DOHH2 (cell line): ENCODE measurements at regions not wholly inside any gene's neighbourhood (a gene's known extent, or its start where the extent isn't known, plus 50 kb on each side); places are given as distances from the start of the nearest gene placed in this dataset.

Experiments used
- H3F3A ChIP-seq: fragments of 200-600 bp; sonication (generic), shearing (Covaris generic); 2 replicates; pipeline ENCODE4 v1.6.0; 2016; ENCODE audit warnings: antibody characterized with exemption, mild to moderate bottlenecking; ENCODE audit not compliant: control insufficient read depth, insufficient read depth
- H3K27ac ChIP-seq: fragments of 200-600 bp; sonication (generic); 2 replicates; pipeline ENCODE4 v1.5.1; 2014; ENCODE audit warnings: low read depth, mild to moderate bottlenecking, low read length, moderate library complexity
- H3K27me3 ChIP-seq: fragments of 200-600 bp; sonication (generic); 2 replicates; pipeline ENCODE4 v1.6.1; 2014; ENCODE audit warnings: mild to moderate bottlenecking, low read length, mixed read lengths; ENCODE audit not compliant: control insufficient read depth
- H3K36me3 ChIP-seq: fragments of 200-600 bp; sonication (generic); 2 replicates; pipeline ENCODE4 v1.6.1; 2014; ENCODE audit warnings: mild to moderate bottlenecking, low read length, moderate library complexity, mixed read lengths; ENCODE audit not compliant: control insufficient read depth
- H3K4me1 ChIP-seq: fragments of 200-600 bp; sonication (generic); 2 replicates; pipeline ENCODE4 v1.6.1; 2014; ENCODE audit warnings: mild to moderate bottlenecking, low read length, mixed read lengths; ENCODE audit not compliant: control insufficient read depth
- H3K4me2 ChIP-seq: fragments of 200-600 bp; sonication (generic); 2 replicates; pipeline ENCODE4 v1.6.0; 2014; ENCODE audit warnings: mild to moderate bottlenecking, low read length, moderate library complexity
- H3K4me3 ChIP-seq: fragments of 200-600 bp; sonication (generic); 2 replicates; pipeline ENCODE4 v1.5.1; 2014; ENCODE audit warnings: mild to moderate bottlenecking, low read length, mixed read lengths
- H3K79me2 ChIP-seq: fragments of 200-600 bp; sonication (generic); 2 replicates; pipeline ENCODE4 v1.6.1; 2014; ENCODE audit warnings: mild to moderate bottlenecking, low read length, mixed read lengths; ENCODE audit not compliant: control insufficient read depth
- H3K9me2 ChIP-seq: fragments of 200-600 bp; sonication (generic); replicated peaks from 2 replicates; pipeline ENCODE4 v1.6.1; 2014; ENCODE audit warnings: mild to moderate bottlenecking, low read length, mixed read lengths; ENCODE audit not compliant: control insufficient read depth
- H3K9me3 ChIP-seq: fragments of 200-600 bp; sonication (generic); 2 replicates; pipeline ENCODE4 v1.6.1; 2014; ENCODE audit warnings: antibody characterized with exemption, low read length, mixed read lengths; ENCODE audit not compliant: control insufficient read depth, insufficient read depth
- H4K20me1 ChIP-seq: fragments of 200-600 bp; sonication (generic); 2 replicates; pipeline ENCODE4 v1.6.0; 2014; ENCODE audit warnings: low read depth, mild to moderate bottlenecking, antibody characterized with exemption, low read length, moderate library complexity; ENCODE audit not compliant: control insufficient read depth, insufficient read depth
- EZH2phosphoT487 ChIP-seq: fragments of 200-600 bp; sonication (generic); IDR thresholded peaks from 2 replicates; pipeline ENCODE4 v1.6.1; 2017; ENCODE audit warnings: borderline replicate concordance, mild to moderate bottlenecking, antibody characterized with exemption, low read length, moderate library complexity, mixed read lengths
- TF ChIP-seq, protein P1 (sequence below): fragments of 200-600 bp; sonication (generic); IDR thresholded peaks from one replicate; pipeline ENCODE4 v1.5.1; 2014; ENCODE audit warnings: antibody characterized with exemption, mild to moderate bottlenecking, low read depth, low read length; ENCODE audit not compliant: poor library complexity, severe bottlenecking

DNA sequence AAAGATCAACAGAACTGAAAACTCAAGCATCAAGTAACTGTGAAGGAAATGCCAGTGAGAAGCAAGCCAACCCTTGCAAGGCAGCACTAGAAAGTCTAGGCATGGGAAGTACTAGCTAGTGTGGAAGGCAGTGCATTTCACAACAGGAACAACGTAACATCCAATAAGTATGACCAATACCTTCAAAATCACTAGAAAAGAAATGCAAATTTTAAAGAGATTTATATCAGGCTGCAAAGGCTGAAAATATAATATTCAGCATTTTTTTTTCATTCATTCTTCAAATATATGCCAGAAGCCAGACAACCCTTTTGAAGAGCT is 121.9 kb downstream of the DLEU7 start:
- Histone ChIP-seq H3K79me2 (no peaks in the 10 kb centered on the region), H4K20me1 (no peaks in the 10 kb centered on the region), H3K9me3 (no peaks in the 10 kb centered on the region), H3K36me3 (no peaks in the 10 kb centered on the region), H3K27ac (no peak overlapping the region), H3K9me2 (no peaks in the 10 kb centered on the region), H3K27me3 (no peaks in the 10 kb centered on the region), H3K4me3 (no peak overlapping the region), H3F3A (no peaks in the 10 kb centered on the region), H3K4me2 (no peak overlapping the region), H3K4me1 (peaks cover 10% of the 10 kb centered on the region)
- TF ChIP-seq EZH2phosphoT487: no peak
- TF ChIP-seq, protein P1, sequence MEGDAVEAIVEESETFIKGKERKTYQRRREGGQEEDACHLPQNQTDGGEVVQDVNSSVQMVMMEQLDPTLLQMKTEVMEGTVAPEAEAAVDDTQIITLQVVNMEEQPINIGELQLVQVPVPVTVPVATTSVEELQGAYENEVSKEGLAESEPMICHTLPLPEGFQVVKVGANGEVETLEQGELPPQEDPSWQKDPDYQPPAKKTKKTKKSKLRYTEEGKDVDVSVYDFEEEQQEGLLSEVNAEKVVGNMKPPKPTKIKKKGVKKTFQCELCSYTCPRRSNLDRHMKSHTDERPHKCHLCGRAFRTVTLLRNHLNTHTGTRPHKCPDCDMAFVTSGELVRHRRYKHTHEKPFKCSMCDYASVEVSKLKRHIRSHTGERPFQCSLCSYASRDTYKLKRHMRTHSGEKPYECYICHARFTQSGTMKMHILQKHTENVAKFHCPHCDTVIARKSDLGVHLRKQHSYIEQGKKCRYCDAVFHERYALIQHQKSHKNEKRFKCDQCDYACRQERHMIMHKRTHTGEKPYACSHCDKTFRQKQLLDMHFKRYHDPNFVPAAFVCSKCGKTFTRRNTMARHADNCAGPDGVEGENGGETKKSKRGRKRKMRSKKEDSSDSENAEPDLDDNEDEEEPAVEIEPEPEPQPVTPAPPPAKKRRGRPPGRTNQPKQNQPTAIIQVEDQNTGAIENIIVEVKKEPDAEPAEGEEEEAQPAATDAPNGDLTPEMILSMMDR: no peak

DNA sequence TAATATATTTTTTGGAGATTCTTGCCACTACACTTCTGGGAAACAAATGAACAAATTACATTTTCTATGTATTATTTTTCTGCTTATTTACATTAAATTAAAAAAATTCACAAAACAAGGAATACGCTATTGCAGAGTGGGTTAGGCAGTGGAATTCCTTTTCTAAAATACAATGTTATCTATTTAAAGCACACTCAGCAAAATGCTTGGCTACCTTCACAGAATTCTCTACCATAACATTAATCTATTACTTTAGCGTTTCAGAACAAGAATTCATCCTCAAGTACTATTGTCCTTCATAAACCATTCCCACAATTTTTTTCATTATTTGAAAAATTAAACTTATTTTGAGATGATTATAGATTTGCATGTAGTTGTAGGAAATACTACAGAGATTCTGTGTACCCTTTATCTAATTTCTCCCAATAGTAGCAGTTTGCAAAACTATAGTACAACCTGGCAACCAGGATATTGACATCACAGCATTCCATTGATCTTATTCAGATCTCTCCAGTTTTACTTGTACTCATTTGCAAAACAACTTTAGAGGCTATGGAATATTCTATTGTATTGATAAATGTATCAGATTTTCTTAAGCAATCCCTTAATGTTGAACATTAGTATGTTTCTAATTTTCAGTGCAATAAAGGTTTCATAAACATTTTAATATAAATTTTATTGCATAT is 120.9 kb downstream of the DLEU7 start:
- no peaks in the 10 kb centered on the region for H3K36me3 ChIP-seq
- H3K27me3 ChIP-seq: no peaks in the 10 kb centered on the region
- H3K4me1 ChIP-seq: peaks cover 11% of the 10 kb centered on the region
- no peaks in the 10 kb centered on the region for H4K20me1 ChIP-seq
- H3K4me2 ChIP-seq: no peak overlapping the region
- H3K9me2 ChIP-seq: no peaks in the 10 kb centered on the region
- no peaks in the 10 kb centered on the region for H3K9me3 ChIP-seq
- no peaks in the 10 kb centered on the region for H3F3A ChIP-seq
- H3K27ac ChIP-seq: no peak overlapping the region
- H3K4me3 ChIP-seq: no peak overlapping the region
- no peaks in the 10 kb centered on the region for H3K79me2 ChIP-seq
- TF ChIP-seq EZH2phosphoT487: no peak
- TF ChIP-seq, protein P1: no peak

DNA sequence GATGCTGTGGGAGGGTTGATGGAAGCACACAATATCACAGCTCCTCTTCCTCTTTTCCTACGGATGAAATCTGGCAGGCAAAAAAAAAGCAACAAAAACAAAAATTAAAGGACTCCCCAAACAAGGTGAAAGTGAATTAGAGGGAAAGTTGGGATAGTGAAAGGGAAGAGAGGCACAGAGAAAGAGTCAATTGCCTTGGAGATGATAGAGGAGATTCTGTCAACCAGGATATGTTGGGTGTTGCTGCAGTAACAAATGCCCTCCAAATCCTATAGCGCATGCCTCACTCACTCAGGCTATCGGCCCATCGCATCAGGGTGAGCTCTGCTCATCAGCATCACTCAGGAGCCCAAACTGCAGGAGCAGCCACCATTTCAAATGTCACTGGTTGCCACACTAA is 119.1 kb downstream of the DLEU7 start:
- no peaks in the 10 kb centered on the region for H3K36me3 ChIP-seq
- H3K27me3 ChIP-seq: no peaks in the 10 kb centered on the region
- no peaks in the 10 kb centered on the region for H3K79me2 ChIP-seq
- peaks cover 11% of the 10 kb centered on the region for H3K4me1 ChIP-seq
- H3K27ac ChIP-seq: no peak overlapping the region
- no peak overlapping the region for H3K4me2 ChIP-seq
- H3K4me3 ChIP-seq: no peak overlapping the region
- TF ChIP-seq, protein P1: no peak
- no peak for TF ChIP-seq EZH2phosphoT487
- H4K20me1 ChIP-seq: no peaks in the 10 kb centered on the region
- H3K9me3 ChIP-seq: peaks cover 4% of the 10 kb centered on the region; the same call in 1 of the 2 replicates
- no peaks in the 10 kb centered on the region for H3K9me2 ChIP-seq
- H3F3A ChIP-seq: no peaks in the 10 kb centered on the region
